Left renal cortex interstitium (tissue), 4 donors: ENCODE measurements at regions not wholly inside any gene's neighbourhood (a gene's known extent, or its start where the extent isn't known, plus 50 kb on each side); places are given as distances from the start of the nearest gene placed in this dataset.
"Not testable (repeated sequence)": the region's sequence is repeated elsewhere in the genome, so short reads cannot be mapped to it uniquely, and the experiment has no call there.

ENCODE experiments used
- DNase-seq, 4 donors: peaks; one replicate each; pipeline ENCODE4 v3.0.0-alpha.2; 2013; ENCODE audit warnings: low read depth in 4 of 4, low spot score in 2 of 4, missing footprints in 1 of 4

- not testable (repeated sequence) for DNase-seq
These were observed 84.9 kb upstream of the G2E3 start for GRCh38 chr14:30473846-30474696.

GRCh38 chr14:30482276-30482675 lies 76.7 kb upstream of the G2E3 start:
- no peak for DNase-seq

GRCh38 chr14:30484201-30484600 lies 74.8 kb upstream of the G2E3 start:
- no peak for DNase-seq

GRCh38 chr14:30484976-30485375 lies 74.0 kb upstream of the G2E3 start:
- DNase-seq = no peak

- no peak for DNase-seq
These were observed 62.1 kb upstream of the G2E3 start for GRCh38 chr14:30496852-30497251.

- no peak for DNase-seq
These were observed 59.6 kb upstream of the G2E3 start for GRCh38 chr14:30499358-30499757.

- no peak for DNase-seq
These were observed 58.7 kb upstream of the G2E3 start for GRCh38 chr14:30500222-30500621.

- DNase-seq = no peak
These were observed 51.7 kb upstream of the G2E3 start for GRCh38 chr14:30507209-30507608.
